ENCODE measurements at regions not wholly inside any gene's neighbourhood (a gene's known extent, or its start where the extent isn't known, plus 50 kb on each side); places are given as distances from the start of the nearest gene placed in this dataset.

DNA sequence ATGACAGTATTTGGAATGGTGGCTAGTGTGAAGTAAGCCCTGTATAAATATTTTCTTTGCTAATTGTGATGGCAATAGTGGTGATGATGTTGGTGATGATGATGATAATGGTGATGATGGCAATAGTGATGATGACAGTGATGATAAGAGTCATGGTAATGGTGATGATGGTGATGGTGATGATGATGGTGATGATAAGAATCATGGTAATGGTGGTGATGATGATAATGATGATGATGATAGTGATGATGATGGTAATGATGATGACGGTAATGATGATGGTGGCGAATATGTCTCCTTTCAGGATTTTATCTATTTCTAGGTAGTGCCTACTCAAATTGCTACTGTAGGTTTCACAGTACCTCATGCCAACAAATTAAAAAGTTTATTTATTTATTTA, 205.4 kb downstream of the GALR1 start:
- DNase-seq: no peak
- Histone ChIP-seq H3K27ac (ENCODE audit: low read length) (no peak overlapping the region), H3K36me3 (ENCODE audit: control insufficient read depth in 2 of 2, extremely low read depth in 1 of 2, insufficient read depth in 1 of 2, low read length in 1 of 2) (no peaks in the 10 kb centered on the region), H3K4me3 (ENCODE audit: control insufficient read depth in 1 of 2, extremely low read depth in 1 of 2, low read length in 1 of 2) (no peak overlapping the region), H3K9me3 (no peaks in the 10 kb centered on the region), H3K27me3 (replicated peaks in 1 of 2; ENCODE audit: control insufficient read depth in 2 of 2, extremely low read depth in 1 of 2, insufficient read depth in 2 of 2, low read length in 1 of 2) (peaks cover 0 to 4% of the 10 kb centered on the region in 2 experiments), H3K4me1 (ENCODE audit: control insufficient read depth in 1 of 2, extremely low read depth in 1 of 2, insufficient read depth in 2 of 2, low read length in 2 of 2) (no peaks in the 10 kb centered on the region)
- CTCF ChIA-PET: no interaction called here
- no peak for ATAC-seq (replicated peaks in 1 of 4)
- H3K4me1 Mint-ChIP-seq: no peaks in the 10 kb centered on the region
- POLR2A ChIA-PET: no interaction called here
- H3K4me3 Mint-ChIP-seq: no peak overlapping the region
- H3K27ac Mint-ChIP-seq: no peak overlapping the region
- no peaks in the 10 kb centered on the region for H3K9me3 Mint-ChIP-seq
- WGBS (ENCODE audit: insufficient coverage): no CpG with 5 or more reads among the region's 2 CpGs
- H3K36me3 Mint-ChIP-seq: no peaks in the 10 kb centered on the region
- peaks cover 6 to 10% of the 10 kb centered on the region in 2 donors for H3K27me3 Mint-ChIP-seq

DNA sequence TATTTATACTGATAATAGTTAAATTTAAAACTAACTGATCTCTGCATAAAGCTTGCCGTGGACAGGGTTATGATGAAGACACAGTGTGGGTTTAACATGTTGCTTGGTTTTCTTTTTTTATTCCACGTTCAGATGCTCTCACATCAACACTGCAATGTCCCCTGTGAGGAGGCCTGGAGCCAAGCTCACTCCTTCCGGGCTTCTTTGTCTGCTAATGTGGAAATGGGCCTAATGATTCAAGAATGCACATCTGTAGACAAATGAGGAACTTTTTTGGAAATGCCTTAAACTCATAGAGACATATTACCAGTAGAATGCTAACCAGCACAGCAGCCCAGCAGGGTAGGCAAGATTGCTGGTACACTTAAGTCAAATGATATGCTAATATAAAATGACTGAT, 208.0 kb downstream of the GALR1 start:
- Histone ChIP-seq H3K27me3 (replicated peaks in 1 of 2; ENCODE audit: control insufficient read depth in 2 of 2, extremely low read depth in 1 of 2, insufficient read depth in 2 of 2, low read length in 1 of 2) (no peaks in the 10 kb centered on the region), H3K4me3 (ENCODE audit: control insufficient read depth in 1 of 2, extremely low read depth in 1 of 2, low read length in 1 of 2) (no peak overlapping the region), H3K4me1 (ENCODE audit: control insufficient read depth in 1 of 2, extremely low read depth in 1 of 2, insufficient read depth in 2 of 2, low read length in 2 of 2) (no peaks in the 10 kb centered on the region), H3K9me3 (no peaks in the 10 kb centered on the region), H3K36me3 (ENCODE audit: control insufficient read depth in 2 of 2, extremely low read depth in 1 of 2, insufficient read depth in 1 of 2, low read length in 1 of 2) (no peaks in the 10 kb centered on the region), H3K27ac (ENCODE audit: low read length) (no peak overlapping the region)
- ChIA-PET CTCF (interaction anchor here in 1 of 2 donors (0.6 kb wide), 1 partner anchor 655 kb away, joined by 3 read pairs; no protein-coding TSS in a partner anchor), POLR2A (no interaction called here)
- peaks cover 3 to 11% of the 10 kb centered on the region in 2 donors for H3K27me3 Mint-ChIP-seq
- DNase-seq (no peak), ATAC-seq (replicated peaks in 1 of 4) (no peak)
- WGBS (ENCODE audit: insufficient coverage): no CpG with 5 or more reads among the region's 3 CpGs
- no peak overlapping the region for H3K4me3 Mint-ChIP-seq
- H3K36me3 Mint-ChIP-seq: no peaks in the 10 kb centered on the region
- H3K27ac Mint-ChIP-seq: no peak overlapping the region
- H3K4me1 Mint-ChIP-seq: no peaks in the 10 kb centered on the region
- H3K9me3 Mint-ChIP-seq: no peaks in the 10 kb centered on the region

GRCh38 chr18:77461062-77461688, 211.5 kb downstream of the GALR1 start:
- Histone ChIP-seq H3K27me3 (replicated peaks in 1 of 2; ENCODE audit: control insufficient read depth in 2 of 2, extremely low read depth in 1 of 2, insufficient read depth in 2 of 2, low read length in 1 of 2) (peaks cover 0 to 3% of the 10 kb centered on the region in 2 experiments), H3K9me3 (no peaks in the 10 kb centered on the region), H3K36me3 (ENCODE audit: control insufficient read depth in 2 of 2, extremely low read depth in 1 of 2, insufficient read depth in 1 of 2, low read length in 1 of 2) (no peaks in the 10 kb centered on the region), H3K4me1 (ENCODE audit: control insufficient read depth in 1 of 2, extremely low read depth in 1 of 2, insufficient read depth in 2 of 2, low read length in 2 of 2) (no peaks in the 10 kb centered on the region), H3K4me3 (ENCODE audit: control insufficient read depth in 1 of 2, extremely low read depth in 1 of 2, low read length in 1 of 2) (no peak overlapping the region), H3K27ac (ENCODE audit: low read length) (no peak overlapping the region)
- WGBS (ENCODE audit: insufficient coverage): no CpG with 5 or more reads among the region's 6 CpGs
- Mint-ChIP-seq H3K4me3 (no peak overlapping the region), H3K27ac (no peak overlapping the region), H3K9me3 (no peaks in the 10 kb centered on the region), H3K36me3 (no peaks in the 10 kb centered on the region), H3K27me3 (peaks cover 22 to 27% of the 10 kb centered on the region in 2 donors), H3K4me1 (no peaks in the 10 kb centered on the region)
- ATAC-seq (replicated peaks in 1 of 4) (no peak), DNase-seq (no peak)
- ChIA-PET POLR2A (no interaction called here), CTCF (no interaction called here)

DNA sequence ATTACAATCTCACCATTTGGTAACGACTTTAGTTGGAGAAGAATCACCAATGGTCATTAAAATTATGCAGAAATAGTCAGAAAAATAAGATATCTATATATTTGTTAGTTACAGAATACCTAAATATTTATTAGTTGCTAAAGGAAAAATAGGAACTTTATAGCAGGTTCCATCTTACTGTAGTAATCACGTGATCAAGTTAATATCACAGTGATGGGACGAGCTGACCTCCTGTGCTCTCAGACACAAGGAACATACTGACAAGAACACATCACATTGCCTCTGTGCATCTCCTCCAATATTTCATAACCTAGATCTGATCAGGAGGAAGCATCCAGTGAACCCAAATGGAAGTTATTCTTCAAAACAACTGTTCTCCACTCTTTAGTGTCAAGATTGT, 215.3 kb downstream of the GALR1 start:
- Mint-ChIP-seq H3K27me3 (peaks cover 34% of the 10 kb centered on the region in 2 donors), H3K4me3 (no peak overlapping the region), H3K9me3 (no peaks in the 10 kb centered on the region), H3K27ac (no peak overlapping the region), H3K4me1 (no peaks in the 10 kb centered on the region), H3K36me3 (no peaks in the 10 kb centered on the region)
- CTCF ChIA-PET: no interaction called here
- H3K4me1 ChIP-seq (ENCODE audit: control insufficient read depth in 1 of 2, extremely low read depth in 1 of 2, insufficient read depth in 2 of 2, low read length in 2 of 2): no peaks in the 10 kb centered on the region
- ATAC-seq (replicated peaks in 1 of 4): no peak
- H3K36me3 ChIP-seq (ENCODE audit: control insufficient read depth in 2 of 2, extremely low read depth in 1 of 2, insufficient read depth in 1 of 2, low read length in 1 of 2): no peaks in the 10 kb centered on the region
- no peak overlapping the region for H3K4me3 ChIP-seq (ENCODE audit: control insufficient read depth in 1 of 2, extremely low read depth in 1 of 2, low read length in 1 of 2)
- H3K27ac ChIP-seq (ENCODE audit: low read length): no peak overlapping the region
- POLR2A ChIA-PET: no interaction called here
- no peaks in the 10 kb centered on the region for H3K9me3 ChIP-seq
- H3K27me3 ChIP-seq (replicated peaks in 1 of 2; ENCODE audit: control insufficient read depth in 2 of 2, extremely low read depth in 1 of 2, insufficient read depth in 2 of 2, low read length in 1 of 2): peaks cover 0 to 3% of the 10 kb centered on the region in 2 experiments
- no peak for DNase-seq
- WGBS (ENCODE audit: insufficient coverage): 80% methylated on average over 1 of the region's 3 CpGs

DNA sequence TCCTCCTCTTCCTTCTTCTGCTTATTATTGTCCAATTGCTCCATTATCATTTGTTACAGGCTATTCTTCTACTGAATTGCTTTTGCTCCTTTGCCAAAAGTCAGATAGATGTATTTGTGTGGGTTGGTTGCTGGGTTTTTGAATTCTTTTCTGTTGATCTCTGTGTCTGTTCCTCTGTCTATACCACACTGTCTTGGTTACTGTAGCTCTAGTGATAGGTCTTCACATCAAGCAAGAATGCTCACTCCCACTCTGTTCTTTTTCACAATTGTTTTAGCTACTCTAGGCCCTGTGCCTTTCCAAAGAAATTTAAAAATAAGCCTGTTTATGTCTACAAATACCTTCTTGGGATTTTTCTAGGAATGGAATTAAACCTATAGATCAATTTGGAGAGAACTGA, 217.2 kb downstream of the GALR1 start:
- Histone ChIP-seq H3K27ac (ENCODE audit: low read length) (no peak overlapping the region), H3K9me3 (no peaks in the 10 kb centered on the region), H3K4me3 (ENCODE audit: control insufficient read depth in 1 of 2, extremely low read depth in 1 of 2, low read length in 1 of 2) (no peak overlapping the region), H3K27me3 (replicated peaks in 1 of 2; ENCODE audit: control insufficient read depth in 2 of 2, extremely low read depth in 1 of 2, insufficient read depth in 2 of 2, low read length in 1 of 2) (peaks cover 0 to 8% of the 10 kb centered on the region in 2 experiments), H3K4me1 (ENCODE audit: control insufficient read depth in 1 of 2, extremely low read depth in 1 of 2, insufficient read depth in 2 of 2, low read length in 2 of 2) (no peaks in the 10 kb centered on the region), H3K36me3 (ENCODE audit: control insufficient read depth in 2 of 2, extremely low read depth in 1 of 2, insufficient read depth in 1 of 2, low read length in 1 of 2) (no peaks in the 10 kb centered on the region)
- Mint-ChIP-seq H3K36me3 (no peaks in the 10 kb centered on the region), H3K4me3 (no peak overlapping the region), H3K27ac (no peak overlapping the region), H3K9me3 (no peaks in the 10 kb centered on the region), H3K4me1 (no peaks in the 10 kb centered on the region), H3K27me3 (peaks cover 36 to 44% of the 10 kb centered on the region in 2 donors)
- ChIA-PET CTCF (no interaction called here), POLR2A (no interaction called here)
- ATAC-seq (replicated peaks in 1 of 4): no peak
- DNase-seq: no peak

DNA sequence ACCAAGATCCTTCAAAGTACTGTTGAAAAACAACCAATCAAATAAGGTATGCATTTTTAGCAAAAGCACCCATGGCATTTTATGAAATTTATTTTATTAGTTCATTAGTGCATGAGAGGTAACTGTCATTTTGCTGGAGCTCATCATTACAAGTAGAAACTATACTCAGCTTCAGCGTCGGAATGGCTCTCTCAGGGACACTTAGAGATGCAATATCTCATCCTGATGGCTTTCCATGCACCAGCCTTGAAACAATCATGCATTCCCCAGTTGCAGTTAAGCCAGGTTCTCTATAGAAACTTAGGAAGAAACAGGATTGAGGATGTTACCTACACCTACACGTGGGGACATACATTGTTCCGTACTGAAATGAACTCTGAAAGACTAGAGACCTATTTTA, 219.5 kb downstream of the GALR1 start:
- H3K4me1 Mint-ChIP-seq: no peaks in the 10 kb centered on the region
- no peak overlapping the region for H3K4me3 Mint-ChIP-seq
- peaks cover 30 to 31% of the 10 kb centered on the region in 2 donors for H3K27me3 Mint-ChIP-seq
- ChIA-PET CTCF (interaction anchor here in 1 of 2 donors (0.5 kb wide), 1 partner anchor 547 kb away, joined by 5 read pairs; no protein-coding TSS in a partner anchor), POLR2A (no interaction called here)
- Histone ChIP-seq H3K9me3 (no peaks in the 10 kb centered on the region), H3K4me1 (ENCODE audit: control insufficient read depth in 1 of 2, extremely low read depth in 1 of 2, insufficient read depth in 2 of 2, low read length in 2 of 2) (no peaks in the 10 kb centered on the region), H3K27me3 (replicated peaks in 1 of 2; ENCODE audit: control insufficient read depth in 2 of 2, extremely low read depth in 1 of 2, insufficient read depth in 2 of 2, low read length in 1 of 2) (peaks cover 0 to 6% of the 10 kb centered on the region in 2 experiments), H3K27ac (ENCODE audit: low read length) (no peak overlapping the region), H3K4me3 (ENCODE audit: control insufficient read depth in 1 of 2, extremely low read depth in 1 of 2, low read length in 1 of 2) (no peak overlapping the region), H3K36me3 (ENCODE audit: control insufficient read depth in 2 of 2, extremely low read depth in 1 of 2, insufficient read depth in 1 of 2, low read length in 1 of 2) (no peaks in the 10 kb centered on the region)
- 93% methylated on average over 2 of the region's 4 CpGs for WGBS (ENCODE audit: insufficient coverage)
- no peak for DNase-seq
- H3K36me3 Mint-ChIP-seq: no peaks in the 10 kb centered on the region
- H3K27ac Mint-ChIP-seq: no peak overlapping the region
- H3K9me3 Mint-ChIP-seq: no peaks in the 10 kb centered on the region
- ATAC-seq (replicated peaks in 1 of 4): no peak
